Islet of Langerhans (tissue), 1 donor: ENCODE measurements at regions not wholly inside any gene's neighbourhood (a gene's known extent, or its start where the extent isn't known, plus 50 kb on each side); places are given as distances from the start of the nearest gene placed in this dataset.

ENCODE experiments used
- FAIRE-seq: peaks from one replicate; lab custom pipeline; 2011; peaks lifted over from hg19 to GRCh38; lab: Jason Lieb, UNC

DNA sequence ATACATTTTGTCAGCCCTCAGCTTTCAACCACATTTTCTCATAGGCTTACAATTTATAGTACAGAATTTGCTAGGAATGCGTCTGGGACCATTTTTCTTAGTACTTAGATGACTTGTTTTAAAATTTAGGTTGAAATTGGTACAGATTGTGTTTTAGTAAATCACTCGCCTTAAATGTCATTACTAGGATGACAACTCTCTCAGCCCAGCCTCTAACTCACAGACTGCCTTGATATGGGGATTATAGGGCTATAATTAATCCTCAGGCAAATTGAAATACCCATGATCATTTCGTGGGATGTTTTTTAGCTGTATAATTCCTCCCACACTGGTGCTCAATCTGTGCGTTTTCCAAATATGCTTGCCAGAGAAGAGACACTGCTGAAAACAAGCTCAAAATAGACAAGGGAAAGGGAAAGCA is 299.7 kb upstream of the AKR1E2 start:
- FAIRE-seq = no peak

DNA sequence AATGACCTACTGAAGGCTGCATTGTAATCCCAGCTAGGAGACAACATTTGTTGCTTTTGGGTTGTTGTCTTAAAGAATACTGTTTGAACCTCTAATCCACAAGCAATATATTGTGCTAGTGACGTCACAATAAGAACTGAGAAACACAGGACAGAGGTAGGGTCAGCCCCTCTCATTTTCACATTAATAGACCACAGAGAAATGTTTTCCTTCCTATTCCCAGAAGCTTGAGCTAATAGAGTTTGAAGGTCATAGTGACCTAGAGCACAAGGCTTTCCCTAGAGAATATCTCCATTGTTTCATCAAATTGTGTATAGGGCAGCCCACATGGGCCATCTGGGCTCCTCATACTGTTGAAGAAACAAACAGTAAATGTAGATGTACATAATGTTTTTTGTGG is 300.9 kb upstream of the AKR1E2 start:
- FAIRE-seq = no peak

DNA sequence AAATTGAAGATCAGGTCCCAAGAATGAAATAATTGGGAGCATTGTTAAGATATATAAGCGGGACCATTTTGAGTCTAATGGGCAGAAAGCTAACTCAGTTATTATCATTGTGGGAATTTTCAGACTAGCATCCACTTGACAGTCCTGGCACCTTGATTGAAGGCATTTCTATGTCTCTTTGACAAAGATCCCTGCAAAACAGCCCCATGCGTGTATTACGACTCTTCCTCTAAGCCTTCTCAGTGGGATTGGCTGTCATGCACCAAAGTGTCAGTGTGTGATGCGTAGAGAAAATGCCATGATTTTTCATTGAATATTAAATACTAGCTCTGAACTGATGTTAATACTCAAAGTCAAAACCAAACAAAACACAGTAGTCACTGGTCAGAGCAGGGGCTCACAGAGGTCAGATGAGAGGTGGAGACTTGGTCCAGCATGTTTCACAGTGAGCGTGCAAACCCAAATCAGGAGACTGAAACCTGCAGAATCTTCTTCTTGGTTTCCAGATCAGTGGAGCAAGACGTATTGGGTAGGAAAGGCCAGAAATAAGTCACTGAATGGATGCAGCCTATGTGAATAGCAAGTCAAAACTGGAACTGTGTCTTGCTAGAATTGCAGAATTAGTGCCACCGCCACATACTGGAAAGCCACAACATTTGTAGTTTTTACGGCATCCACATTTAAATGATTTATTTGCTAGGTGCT is 303.6 kb upstream of the AKR1E2 start:
- FAIRE-seq = no peak

DNA sequence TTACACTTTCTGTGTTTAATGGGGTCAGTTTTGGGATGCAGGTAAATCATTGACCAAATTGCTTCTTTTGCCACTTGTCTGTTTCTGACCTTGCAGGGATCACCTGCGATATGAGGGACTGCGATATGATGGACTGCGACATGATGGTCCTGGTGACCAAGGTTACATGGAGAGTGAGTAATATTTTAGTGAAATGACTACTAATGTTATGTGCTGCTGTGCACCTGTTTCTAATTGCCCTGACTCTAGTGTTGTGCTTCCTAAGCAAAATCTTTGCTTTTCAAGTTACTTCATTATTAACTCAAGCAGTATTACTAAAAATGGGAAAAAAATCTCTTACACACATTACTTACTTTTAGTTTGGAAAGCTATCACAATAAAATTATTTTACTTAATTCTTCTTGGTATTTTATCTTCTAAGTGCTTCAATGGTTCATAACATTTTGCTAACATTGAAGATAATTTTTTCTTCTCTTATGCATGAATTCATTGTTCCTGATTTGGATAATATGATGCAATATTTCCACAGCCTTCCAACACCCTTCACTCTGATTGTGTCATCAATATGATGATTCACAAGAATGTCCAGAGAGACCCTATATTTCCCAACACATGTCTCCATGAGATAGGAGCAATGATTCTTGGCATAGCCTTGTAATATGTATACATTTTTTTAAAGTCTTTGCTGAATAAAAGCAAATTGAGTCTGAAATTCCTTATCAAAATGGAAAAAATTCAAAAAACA is 306.2 kb upstream of the AKR1E2 start:
- peak; percentile 47 for FAIRE-seq

DNA sequence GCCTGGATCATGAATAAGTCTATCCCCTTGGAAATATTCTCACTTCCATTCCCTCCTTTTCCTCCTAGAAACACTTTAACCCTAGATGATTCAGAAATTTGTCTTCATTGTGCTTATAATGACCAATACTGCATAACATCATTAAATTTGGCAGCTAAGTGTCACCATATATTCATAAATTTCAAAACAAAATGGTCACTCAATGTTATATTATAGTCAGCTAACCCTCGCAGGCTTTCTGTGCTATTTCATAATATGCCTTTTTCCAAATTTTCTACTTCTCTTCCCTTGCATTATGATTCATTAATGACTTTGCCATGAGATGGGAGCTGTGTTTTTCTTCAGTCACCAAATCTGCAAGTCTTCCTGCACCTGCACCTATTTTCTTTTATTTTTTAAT is 308.3 kb upstream of the AKR1E2 start:
- no peak for FAIRE-seq

DNA sequence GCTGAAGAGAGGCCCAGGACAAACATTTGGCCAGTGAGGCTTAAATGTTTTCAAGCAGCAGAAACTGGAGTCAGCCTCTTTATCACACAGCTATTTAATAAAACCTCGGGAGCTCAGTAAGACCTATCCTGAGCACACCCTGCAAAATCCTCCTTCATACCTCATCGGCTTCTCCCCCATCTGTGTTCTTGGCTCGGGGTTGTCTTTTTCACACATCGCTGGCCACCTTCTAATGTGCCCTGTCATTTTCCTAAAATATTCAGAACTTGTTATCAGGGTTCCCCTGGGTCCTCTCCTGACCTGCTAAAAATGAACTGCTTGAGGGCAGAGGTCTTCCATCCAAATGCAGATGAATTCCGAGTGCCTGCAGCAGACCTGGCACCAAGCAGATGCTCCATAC is 310.3 kb upstream of the AKR1E2 start:
- FAIRE-seq = no peak

DNA sequence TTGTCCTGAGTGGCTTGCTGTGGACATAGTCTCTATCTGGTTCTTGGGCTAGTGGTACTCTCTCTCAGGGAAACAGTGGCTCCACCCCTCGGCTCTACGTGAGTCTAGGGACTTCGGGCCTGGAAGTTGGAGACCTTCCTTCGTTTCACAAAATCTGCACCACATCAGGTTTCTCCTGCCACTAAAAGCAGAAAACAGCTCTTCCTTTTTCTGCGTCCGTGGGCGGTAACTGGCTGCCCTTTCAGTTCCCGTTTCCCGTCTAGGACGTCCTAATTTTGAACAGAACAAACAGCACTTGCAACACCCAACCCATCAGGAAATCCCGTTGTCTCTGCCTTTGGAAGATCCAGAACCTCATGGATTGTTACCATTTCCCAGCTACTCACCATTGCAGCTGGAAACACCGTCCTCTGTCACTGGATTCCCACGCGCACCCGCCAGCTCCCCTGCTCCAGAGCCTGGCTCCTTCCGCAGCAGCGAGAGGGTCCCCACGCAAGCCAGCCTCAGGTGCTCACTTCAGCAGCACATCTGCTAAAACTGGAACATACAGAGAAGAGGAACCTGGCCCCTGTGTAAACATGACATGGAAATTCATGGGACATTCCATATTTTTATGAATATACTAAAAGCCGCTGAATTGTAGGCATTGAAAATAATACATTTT is 311.4 kb upstream of the AKR1E2 start:
- no peak for FAIRE-seq

DNA sequence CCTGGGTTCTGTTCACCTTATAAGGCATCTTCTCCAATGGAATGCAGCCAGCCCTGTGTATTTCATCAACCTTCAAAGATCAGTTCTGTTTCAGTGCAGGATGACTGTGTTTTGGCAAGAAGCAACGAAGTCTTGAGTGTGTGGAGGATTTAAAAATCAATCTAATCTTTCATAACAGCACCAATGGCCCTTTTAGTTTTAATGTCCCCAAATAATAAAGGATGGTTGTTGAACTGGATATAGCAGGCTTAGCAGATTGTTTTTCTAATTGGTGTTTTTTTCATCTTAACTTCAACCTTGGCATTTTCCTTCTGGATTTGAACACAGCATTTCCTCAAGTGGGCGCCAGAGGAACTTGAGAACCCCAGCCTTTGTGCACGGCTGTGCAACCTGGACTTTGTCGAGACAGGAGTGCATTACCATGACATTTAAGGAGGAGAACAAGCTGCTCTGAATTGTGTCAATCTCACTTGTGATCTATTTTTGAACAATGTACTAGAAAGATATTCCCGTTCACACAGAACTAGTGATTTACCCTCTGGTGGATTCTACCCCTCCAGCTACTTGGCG is 313.3 kb upstream of the AKR1E2 start:
- no peak for FAIRE-seq

DNA sequence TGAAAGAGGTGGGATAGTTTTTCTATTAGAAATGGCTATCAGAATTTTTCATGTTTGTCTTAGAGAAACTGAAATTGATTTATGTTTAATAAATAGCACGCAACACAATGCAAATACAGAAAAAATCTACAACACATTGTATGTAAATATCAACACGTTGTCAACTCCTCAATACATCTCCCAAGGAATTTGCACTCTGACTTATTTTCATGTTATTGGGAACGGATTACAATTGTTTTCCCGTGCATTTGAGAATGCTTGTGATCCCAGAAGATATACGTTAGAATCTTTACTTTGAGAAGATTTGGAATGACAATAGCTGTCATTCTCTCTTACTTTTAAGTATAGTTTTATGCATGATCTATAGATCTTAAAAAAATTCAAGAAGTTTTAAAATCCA is 313.8 kb upstream of the AKR1E2 start:
- FAIRE-seq = no peak

DNA sequence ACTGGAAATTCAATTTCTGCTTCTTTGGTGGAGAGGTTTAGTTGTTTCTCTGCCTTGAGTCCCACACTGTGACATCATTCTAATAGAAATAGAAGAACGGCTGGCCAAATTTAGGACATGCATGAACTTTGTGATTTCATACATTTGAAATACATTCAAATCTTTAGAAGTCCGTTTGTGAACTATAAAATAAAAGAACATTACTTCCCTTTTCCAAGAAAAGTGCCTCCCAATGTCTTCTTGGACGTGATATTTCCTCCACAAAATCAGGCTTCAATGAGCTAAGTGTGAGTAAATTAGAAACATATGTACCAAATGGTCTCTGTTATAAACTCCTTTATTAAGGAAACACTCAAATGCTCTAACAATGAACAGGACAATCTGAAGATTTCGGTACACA is 314.5 kb upstream of the AKR1E2 start:
- FAIRE-seq = no peak

DNA sequence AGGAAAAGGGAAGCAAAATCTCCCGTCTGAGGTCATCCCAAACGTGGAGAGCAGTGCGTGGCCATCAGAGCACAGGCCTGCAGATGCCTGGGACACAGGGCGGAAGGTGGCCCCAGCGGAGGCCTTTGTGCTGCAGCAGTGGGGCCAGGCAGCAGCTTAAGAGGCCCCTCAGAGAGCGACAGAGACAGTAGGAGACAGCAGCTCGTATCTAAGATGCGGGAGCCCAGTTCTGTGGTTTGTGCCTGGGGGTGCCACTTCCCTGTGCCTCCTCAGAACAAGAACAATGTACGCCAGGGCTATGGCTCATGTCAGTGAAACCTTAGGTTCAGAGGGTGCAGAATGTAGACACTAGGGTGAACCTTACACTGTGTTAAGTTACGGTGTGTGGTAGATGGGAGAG is 316.6 kb upstream of the AKR1E2 start:
- FAIRE-seq = no peak

DNA sequence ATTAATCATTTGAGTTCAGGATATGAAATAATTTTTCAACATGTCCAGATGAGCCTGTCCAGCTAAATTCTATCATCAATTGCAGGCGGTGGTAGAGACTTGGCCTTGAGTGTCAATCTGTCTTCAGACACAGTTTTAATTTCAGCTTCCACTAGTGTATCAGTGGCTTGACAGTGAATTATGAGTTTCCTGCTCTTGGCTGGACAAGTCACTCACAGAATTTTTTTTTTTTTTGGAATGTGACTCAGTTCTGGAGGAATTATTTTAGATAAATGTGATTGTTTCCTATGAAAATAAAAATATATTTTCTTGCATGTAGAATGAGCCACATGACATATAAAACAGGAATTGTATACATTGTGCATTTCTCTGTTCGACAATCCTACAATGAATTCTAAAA is 319.9 kb upstream of the AKR1E2 start:
- FAIRE-seq = no peak

DNA sequence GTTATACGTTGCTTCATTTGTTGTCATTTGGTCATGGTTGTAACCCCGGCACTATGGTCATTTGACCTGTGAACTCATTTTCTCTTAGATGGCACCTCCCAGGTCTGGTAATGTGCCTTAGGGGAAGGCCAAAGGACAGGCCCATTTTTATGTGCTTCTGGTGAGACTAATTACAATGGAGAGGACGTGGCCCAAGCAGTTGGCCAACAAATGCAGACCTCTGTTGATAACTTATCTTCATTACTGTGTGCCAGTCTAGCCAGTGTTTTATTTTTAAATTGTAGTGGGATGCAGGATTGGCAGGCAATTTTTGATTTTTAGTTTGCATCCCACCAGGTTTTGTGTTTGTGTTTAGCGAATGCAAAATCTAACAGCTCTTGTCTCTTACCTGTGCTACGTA is 321.5 kb upstream of the AKR1E2 start:
- no peak for FAIRE-seq

DNA sequence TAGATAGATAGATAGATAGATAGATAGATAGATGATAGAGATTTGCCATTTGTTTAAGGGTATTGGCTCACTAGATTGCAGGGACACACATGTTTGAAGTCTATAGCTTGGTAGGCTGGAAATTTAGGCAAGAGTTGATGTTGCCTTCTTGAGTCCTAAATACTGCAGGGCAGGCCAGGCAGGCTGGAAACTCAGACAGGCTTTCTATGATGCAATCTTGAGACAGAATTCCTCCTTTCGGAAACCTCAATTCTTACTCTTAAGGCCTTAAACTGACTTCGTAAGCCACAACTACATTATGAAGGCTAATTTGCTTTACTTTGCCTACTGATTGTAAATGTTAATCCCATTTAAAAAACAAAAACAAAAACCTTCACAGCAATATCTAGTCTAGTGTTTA is 322.9 kb upstream of the AKR1E2 start:
- FAIRE-seq = no peak

DNA sequence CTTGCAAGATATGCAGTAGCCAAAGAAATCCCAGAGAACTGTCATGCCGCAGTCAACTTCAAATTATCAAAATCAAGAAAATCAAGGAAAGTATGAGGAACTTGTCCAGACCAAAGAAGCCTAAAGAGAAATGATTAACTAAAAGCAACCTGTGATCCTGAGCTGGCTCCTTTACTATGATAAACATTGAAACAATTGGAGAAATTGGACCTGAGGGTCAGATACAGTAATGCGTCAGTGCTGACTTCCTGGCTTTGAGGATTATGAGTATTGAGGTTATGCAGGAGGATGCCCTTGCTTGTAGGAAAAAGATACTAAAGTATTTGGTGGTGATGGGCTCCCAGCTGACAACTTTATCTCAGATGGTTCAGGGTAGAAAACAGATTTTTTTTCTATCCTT is 324.7 kb upstream of the AKR1E2 start:
- FAIRE-seq = peak; percentile 82

DNA sequence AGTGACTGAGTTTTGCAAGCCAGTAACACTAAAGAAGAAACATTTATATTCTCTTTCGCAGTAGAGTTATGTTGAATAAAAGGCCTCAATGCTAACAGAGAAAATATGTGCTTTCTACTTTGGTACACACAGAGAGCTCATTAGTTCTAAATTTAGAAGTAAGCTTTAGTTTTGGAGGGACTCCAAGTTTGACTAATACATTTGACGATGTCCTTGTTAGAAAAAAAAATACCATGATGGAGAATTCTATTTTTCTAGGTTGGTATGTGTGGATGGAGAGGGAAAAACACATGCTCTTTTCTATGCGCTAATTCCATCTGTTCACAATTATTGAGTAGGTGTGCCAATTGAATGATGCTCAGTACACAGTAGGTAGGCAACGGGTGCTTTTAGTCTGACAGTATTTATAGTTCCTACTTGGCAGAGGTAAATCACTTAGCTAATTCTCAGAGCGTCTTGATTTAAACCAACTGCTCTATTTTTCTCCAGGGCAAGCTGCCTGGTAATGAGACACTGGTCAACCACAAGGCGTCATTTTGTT is 327.2 kb upstream of the AKR1E2 start:
- peak; percentile 100 for FAIRE-seq

DNA sequence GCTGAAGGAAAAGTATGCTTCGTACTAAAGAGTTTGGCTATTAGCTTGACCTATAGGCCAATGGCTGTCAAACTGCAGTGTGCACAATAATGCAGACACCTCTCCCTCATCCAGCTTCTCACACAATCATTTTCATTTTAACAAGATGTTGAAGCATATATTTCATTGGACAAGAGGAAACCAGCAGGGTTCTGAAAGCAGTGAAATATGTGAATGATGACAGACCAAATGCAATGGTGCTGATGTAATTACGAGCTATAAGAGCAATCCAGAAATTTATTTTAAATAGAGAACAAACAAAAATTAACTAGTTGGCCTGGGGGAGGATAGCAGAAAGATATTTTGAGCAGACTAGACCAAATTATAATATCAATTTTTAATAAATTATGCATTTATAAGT is 331.5 kb upstream of the AKR1E2 start:
- no peak for FAIRE-seq

DNA sequence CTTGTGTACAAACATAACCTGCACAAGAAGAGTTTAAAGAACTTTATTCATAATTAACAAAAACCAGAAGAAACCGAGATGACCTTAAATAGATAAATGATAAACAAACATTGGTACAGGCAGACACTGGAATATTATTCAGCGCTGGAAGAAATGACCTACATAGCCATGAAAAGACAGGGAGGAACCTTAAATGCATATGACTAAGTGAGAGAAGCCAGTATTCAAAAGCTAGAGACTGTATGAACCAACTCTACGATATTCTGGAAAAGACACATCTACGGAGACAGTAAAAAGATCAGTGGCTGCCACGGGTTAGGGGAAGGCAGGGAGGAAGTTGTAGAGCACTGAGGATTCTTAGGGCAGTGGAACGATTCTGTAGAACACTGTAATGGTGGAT is 333.8 kb upstream of the AKR1E2 start:
- FAIRE-seq = no peak

DNA sequence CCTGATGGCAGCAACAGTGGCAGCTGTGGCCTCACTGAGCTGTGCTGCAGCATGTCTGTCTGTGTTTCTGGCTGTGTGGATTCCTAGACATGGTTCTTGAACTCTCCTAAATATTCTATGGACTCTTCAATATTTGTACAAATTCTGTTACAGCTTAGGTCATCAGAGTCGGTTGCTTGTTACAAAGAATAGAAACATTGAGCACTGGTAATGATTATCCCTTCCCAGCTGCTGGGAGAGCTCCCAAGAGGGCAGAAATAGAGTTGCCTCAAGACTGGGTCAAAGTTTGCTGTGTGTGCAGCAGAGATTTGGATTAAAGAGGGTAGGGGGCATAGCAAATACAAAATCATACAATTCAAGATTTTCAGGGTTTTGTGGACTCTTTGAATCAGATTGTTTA is 337.1 kb upstream of the AKR1E2 start:
- FAIRE-seq = no peak

DNA sequence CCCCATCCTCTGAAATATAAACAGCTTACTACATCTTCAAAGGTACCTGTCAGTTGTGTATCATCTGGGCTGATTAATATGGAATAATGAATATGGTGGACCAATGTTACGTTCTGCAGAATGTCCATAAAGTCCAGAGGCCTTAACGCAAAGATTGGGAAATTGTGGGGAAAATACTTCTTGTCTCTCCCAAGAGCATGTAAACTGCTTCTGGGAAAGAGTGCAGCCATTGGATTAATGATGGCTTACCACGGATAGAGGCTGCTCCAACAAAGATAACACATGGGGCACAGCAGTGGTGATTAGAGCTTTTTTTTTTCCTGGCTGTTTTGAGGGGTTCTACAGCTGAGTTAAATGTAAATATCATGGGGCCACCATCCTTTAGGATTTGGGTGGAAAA is 340.4 kb upstream of the AKR1E2 start:
- FAIRE-seq = no peak

DNA sequence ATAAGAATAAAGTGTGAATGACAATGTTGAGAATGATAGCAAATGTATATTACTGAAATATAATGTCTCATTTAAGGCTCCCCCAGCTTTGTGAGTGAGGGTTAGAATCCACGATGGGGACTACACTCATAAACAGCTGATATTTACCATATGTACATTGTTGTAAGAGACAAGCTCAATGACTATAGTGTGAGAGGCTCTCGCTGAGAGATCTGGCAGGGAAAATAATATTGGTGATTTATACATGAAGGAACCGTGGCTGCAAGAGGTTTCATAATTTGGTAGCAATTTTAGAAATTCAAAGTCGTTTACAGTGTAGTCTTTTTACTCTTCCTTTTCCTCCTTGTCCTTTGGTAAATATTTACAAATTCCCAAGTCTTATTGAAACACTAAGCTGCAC is 342.2 kb upstream of the AKR1E2 start:
- no peak for FAIRE-seq

DNA sequence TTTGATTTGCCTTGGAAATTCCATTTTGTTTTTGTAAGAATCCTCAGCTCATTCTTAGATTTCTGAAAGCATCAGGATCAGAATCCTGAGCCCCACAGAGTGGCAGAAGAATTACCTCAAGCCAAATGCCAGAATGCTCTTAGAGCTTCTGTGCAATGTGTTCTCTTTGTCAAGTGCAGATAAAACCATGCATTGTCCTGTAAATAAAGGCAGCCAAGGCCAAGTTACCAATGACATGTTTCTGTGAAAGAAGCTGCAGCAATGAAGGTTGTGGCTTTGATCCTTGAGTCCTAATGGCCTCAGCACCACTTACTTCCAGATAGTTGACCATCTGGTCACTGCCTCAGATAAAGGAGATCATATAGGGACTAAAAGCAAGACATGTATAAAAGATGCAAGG is 343.3 kb upstream of the AKR1E2 start:
- no peak for FAIRE-seq

DNA sequence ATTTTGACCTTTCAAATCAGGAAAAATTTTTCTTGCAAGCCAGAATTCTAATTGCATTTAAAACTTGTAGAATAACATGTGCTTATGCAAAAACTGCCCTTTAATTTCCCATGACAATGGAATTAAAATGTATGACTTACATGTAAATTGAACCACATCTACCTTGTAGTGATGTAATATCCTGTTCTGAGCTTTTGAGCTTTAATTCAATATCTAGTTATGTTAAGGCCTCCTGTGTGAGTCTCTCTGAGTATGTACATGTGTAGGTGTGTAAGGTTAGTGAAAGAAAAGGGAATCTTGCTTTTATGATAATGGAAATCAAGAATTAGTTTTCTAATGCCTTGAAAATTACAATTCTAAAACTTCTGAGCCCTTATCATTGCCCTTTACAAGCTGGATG is 344.8 kb upstream of the AKR1E2 start:
- FAIRE-seq = no peak
